Neural cell (in vitro differentiated cells): ENCODE measurements at regions not wholly inside any gene's neighbourhood (a gene's known extent, or its start where the extent isn't known, plus 50 kb on each side); places are given as distances from the start of the nearest gene placed in this dataset.

ENCODE experiments used
- H2AFZ ChIP-seq: fragments of 200-600, 300-800 bp; sonication (generic), shearing (Covaris generic); 2 replicates; pipeline ENCODE4 v1.6.0; 2014; ENCODE audit warnings: low read depth, mild to moderate bottlenecking, antibody characterized with exemption, low read length, moderate library complexity
- H3F3A ChIP-seq: fragments of 200-600 bp; shearing (Covaris generic); 2 replicates; pipeline ENCODE4 v1.6.1; 2016; ENCODE audit warnings: mild to moderate bottlenecking, moderate library complexity, mixed read lengths, antibody characterized with exemption, low read length; ENCODE audit not compliant: insufficient read depth, poor library complexity, severe bottlenecking
- H3K27ac ChIP-seq: fragments of 200-600, 300-800 bp; sonication (generic), shearing (Covaris generic); 2 replicates; pipeline ENCODE4 v1.5.1; 2014; ENCODE audit warnings: mild to moderate bottlenecking, low read length, moderate library complexity
- H3K27me3 ChIP-seq: fragments of 300-800, 200-600 bp; sonication (generic), shearing (Covaris generic); 2 replicates; pipeline ENCODE4 v1.6.0; 2014; ENCODE audit warnings: mild to moderate bottlenecking, low read depth, low read length, moderate library complexity; ENCODE audit not compliant: insufficient read depth
- H3K36me3 ChIP-seq: fragments of 300-800, 200-600 bp; sonication (generic), shearing (Covaris generic); 2 replicates; pipeline ENCODE4 v1.5.1; 2014; ENCODE audit warnings: mild to moderate bottlenecking, antibody characterized with exemption, low read length, moderate library complexity; ENCODE audit not compliant: insufficient read depth
- H3K4me2 ChIP-seq: fragments of 300-800, 200-600 bp; sonication (generic), shearing (Covaris generic); 2 replicates; pipeline ENCODE4 v1.6.0; 2014; ENCODE audit warnings: mild to moderate bottlenecking, low read length
- H3K4me3 ChIP-seq: fragments of 300-800, 200-600 bp; sonication (generic), shearing (Covaris generic); 2 replicates; pipeline ENCODE4 v1.5.1; 2014; ENCODE audit warnings: mild to moderate bottlenecking, low read length, moderate library complexity
- H3K79me2 ChIP-seq: fragments of 200-600 bp; shearing (Covaris generic); replicated peaks from 2 replicates; pipeline ENCODE4 v1.6.0; 2014; ENCODE audit warnings: mild to moderate bottlenecking, low read length, moderate library complexity; ENCODE audit not compliant: insufficient read depth
- H3K9ac ChIP-seq: fragments of 300-800, 200-600 bp; sonication (generic), shearing (Covaris generic); 2 replicates; pipeline ENCODE4 v1.6.1; 2016; ENCODE audit warnings: mild to moderate bottlenecking, low read length, mixed read lengths
- H3K9me2 ChIP-seq: fragments of 200-600 bp; shearing (Covaris generic); 2 replicates; pipeline ENCODE4 v1.6.1; 2016; ENCODE audit warnings: mild to moderate bottlenecking, low read length, mixed read lengths; ENCODE audit not compliant: insufficient read depth
- H3K9me3 ChIP-seq: fragments of 200-600, 300-800 bp; sonication (generic), shearing (Covaris generic); 2 replicates; pipeline ENCODE4 v1.6.1; 2016; ENCODE audit warnings: mild to moderate bottlenecking, mixed run types, low read length, moderate library complexity, mixed read lengths
- H4K20me1 ChIP-seq: fragments of 200-600 bp; shearing (Covaris generic); 2 replicates; pipeline ENCODE4 v1.6.1; 2016; ENCODE audit warnings: mild to moderate bottlenecking, mixed run types; ENCODE audit not compliant: insufficient read depth
- EP300 ChIP-seq: fragments of 450-650 bp; conservative IDR thresholded peaks from 2 replicates; pipeline ENCODE4 v1.6.1; 2014; ENCODE audit warnings: antibody characterized with exemption, mild to moderate bottlenecking, moderate library complexity; ENCODE audit not compliant: poor library complexity, severe bottlenecking
- EZH2 ChIP-seq: fragments of 200-600, 300-800 bp; shearing (Covaris generic), sonication (generic); IDR thresholded peaks from 2 replicates; pipeline ENCODE4 v1.6.1; 2014; ENCODE audit warnings: antibody characterized with exemption, low read length, borderline replicate concordance, mild to moderate bottlenecking; ENCODE audit not compliant: insufficient read depth, poor library complexity, severe bottlenecking
- MXI1 ChIP-seq: fragments of 450-650 bp; conservative IDR thresholded peaks from 2 replicates; pipeline ENCODE4 v1.6.1; 2014; ENCODE audit warnings: antibody characterized with exemption, mild to moderate bottlenecking; ENCODE audit not compliant: poor library complexity, severe bottlenecking
- POLR2AphosphoS5 ChIP-seq: IDR thresholded peaks from 2 replicates; pipeline ENCODE4 v1.6.1; 2012
- RAD21 ChIP-seq: fragments of 450-650 bp; conservative IDR thresholded peaks from 2 replicates; pipeline ENCODE4 v1.6.1; 2014; ENCODE audit warnings: antibody characterized with exemption, mild to moderate bottlenecking, moderate library complexity
- REST ChIP-seq: IDR thresholded peaks from 2 replicates; pipeline ENCODE4 v1.6.1; 2012; ENCODE audit warnings: borderline replicate concordance
- SMC3 ChIP-seq: fragments of 450-650 bp; conservative IDR thresholded peaks from 2 replicates; pipeline ENCODE4 v1.6.1; 2014; ENCODE audit warnings: antibody characterized with exemption, mild to moderate bottlenecking, moderate library complexity; ENCODE audit not compliant: poor library complexity
- TAF1 ChIP-seq: IDR thresholded peaks from 2 replicates; pipeline ENCODE4 v1.6.1; 2012; ENCODE audit warnings: low read depth
- TF ChIP-seq, protein P1 (sequence below): fragments of 450-650 bp; IDR thresholded peaks from 2 replicates; pipeline ENCODE4 v1.5.1; 2014; ENCODE audit warnings: antibody characterized with exemption, mild to moderate bottlenecking, moderate library complexity; ENCODE audit not compliant: poor library complexity, severe bottlenecking

- H3K4me3 ChIP-seq, result no peak overlapping the region
- no peaks in the 10 kb centered on the region for H3K36me3 ChIP-seq
- H3K9me2 ChIP-seq, result no peaks in the 10 kb centered on the region
- no peak for TF ChIP-seq RAD21
- TF ChIP-seq REST, result no peak
- no peak for TF ChIP-seq EP300
- TF ChIP-seq, protein P1, sequence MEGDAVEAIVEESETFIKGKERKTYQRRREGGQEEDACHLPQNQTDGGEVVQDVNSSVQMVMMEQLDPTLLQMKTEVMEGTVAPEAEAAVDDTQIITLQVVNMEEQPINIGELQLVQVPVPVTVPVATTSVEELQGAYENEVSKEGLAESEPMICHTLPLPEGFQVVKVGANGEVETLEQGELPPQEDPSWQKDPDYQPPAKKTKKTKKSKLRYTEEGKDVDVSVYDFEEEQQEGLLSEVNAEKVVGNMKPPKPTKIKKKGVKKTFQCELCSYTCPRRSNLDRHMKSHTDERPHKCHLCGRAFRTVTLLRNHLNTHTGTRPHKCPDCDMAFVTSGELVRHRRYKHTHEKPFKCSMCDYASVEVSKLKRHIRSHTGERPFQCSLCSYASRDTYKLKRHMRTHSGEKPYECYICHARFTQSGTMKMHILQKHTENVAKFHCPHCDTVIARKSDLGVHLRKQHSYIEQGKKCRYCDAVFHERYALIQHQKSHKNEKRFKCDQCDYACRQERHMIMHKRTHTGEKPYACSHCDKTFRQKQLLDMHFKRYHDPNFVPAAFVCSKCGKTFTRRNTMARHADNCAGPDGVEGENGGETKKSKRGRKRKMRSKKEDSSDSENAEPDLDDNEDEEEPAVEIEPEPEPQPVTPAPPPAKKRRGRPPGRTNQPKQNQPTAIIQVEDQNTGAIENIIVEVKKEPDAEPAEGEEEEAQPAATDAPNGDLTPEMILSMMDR, result no peak
- TF ChIP-seq TAF1, result no peak
- no peak for TF ChIP-seq EZH2
- TF ChIP-seq POLR2AphosphoS5, result no peak
- TF ChIP-seq MXI1, result no peak
- TF ChIP-seq SMC3, result no peak
- no peak overlapping the region for H3K27ac ChIP-seq
- no peaks in the 10 kb centered on the region for H3F3A ChIP-seq
- H3K79me2 ChIP-seq, result no peaks in the 10 kb centered on the region
- H3K9me3 ChIP-seq, result no peaks in the 10 kb centered on the region
- no peak overlapping the region for H2AFZ ChIP-seq
- H4K20me1 ChIP-seq, result no peaks in the 10 kb centered on the region
- H3K9ac ChIP-seq, result no peak overlapping the region
- H3K4me2 ChIP-seq, result no peak overlapping the region
- H3K27me3 ChIP-seq, result no peaks in the 10 kb centered on the region
These were observed 68.8 kb upstream of the HTR4 start for GRCh38 chr5:148723143-148723542.

DNA sequence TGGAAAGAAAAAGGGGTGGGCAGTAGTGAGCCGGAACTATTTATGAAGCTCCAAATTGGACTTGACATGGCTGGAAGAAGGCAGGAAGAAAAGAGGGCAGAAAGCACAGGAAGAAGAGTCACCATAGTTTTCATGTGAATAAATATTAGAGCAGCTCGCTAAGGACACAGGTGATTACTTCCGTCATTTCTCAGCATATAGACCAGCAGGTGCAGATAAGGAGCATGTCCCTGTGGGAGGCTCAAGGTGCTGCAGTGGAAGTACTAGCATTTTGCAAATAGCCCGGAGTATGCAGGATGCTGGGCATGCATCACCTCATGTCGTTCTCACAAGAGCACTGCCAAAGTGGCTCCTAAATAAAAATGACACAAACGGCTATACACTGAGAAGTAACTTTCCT, 71.3 kb upstream of the HTR4 start:
- Histone ChIP-seq H3K9ac (no peak overlapping the region), H3K4me2 (no peak overlapping the region), H3F3A (no peaks in the 10 kb centered on the region), H3K27ac (no peak overlapping the region), H3K27me3 (no peaks in the 10 kb centered on the region), H4K20me1 (no peaks in the 10 kb centered on the region), H3K4me3 (no peak overlapping the region), H3K79me2 (no peaks in the 10 kb centered on the region), H3K9me3 (no peaks in the 10 kb centered on the region), H3K36me3 (no peaks in the 10 kb centered on the region), H2AFZ (no peak overlapping the region), H3K9me2 (no peaks in the 10 kb centered on the region)
- TF ChIP-seq, protein P1, result no peak
- TF ChIP-seq REST (no peak), EZH2 (no peak), SMC3 (no peak), TAF1 (no peak), POLR2AphosphoS5 (no peak)
